Neural cell (in vitro differentiated cells): ENCODE measurements at regions not wholly inside any gene's neighbourhood (a gene's known extent, or its start where the extent isn't known, plus 50 kb on each side); places are given as distances from the start of the nearest gene placed in this dataset.

Experiments
- H2AFZ ChIP-seq: fragments of 200-600, 300-800 bp; sonication (generic), shearing (Covaris generic); 2 replicates; pipeline ENCODE4 v1.6.0; 2014; ENCODE audit warnings: low read depth, mild to moderate bottlenecking, antibody characterized with exemption, low read length, moderate library complexity
- H3F3A ChIP-seq: fragments of 200-600 bp; shearing (Covaris generic); 2 replicates; pipeline ENCODE4 v1.6.1; 2016; ENCODE audit warnings: mild to moderate bottlenecking, moderate library complexity, mixed read lengths, antibody characterized with exemption, low read length; ENCODE audit not compliant: insufficient read depth, poor library complexity, severe bottlenecking
- H3K27ac ChIP-seq: fragments of 200-600, 300-800 bp; sonication (generic), shearing (Covaris generic); 2 replicates; pipeline ENCODE4 v1.5.1; 2014; ENCODE audit warnings: mild to moderate bottlenecking, low read length, moderate library complexity
- H3K27me3 ChIP-seq: fragments of 300-800, 200-600 bp; sonication (generic), shearing (Covaris generic); 2 replicates; pipeline ENCODE4 v1.6.0; 2014; ENCODE audit warnings: mild to moderate bottlenecking, low read depth, low read length, moderate library complexity; ENCODE audit not compliant: insufficient read depth
- H3K36me3 ChIP-seq: fragments of 300-800, 200-600 bp; sonication (generic), shearing (Covaris generic); 2 replicates; pipeline ENCODE4 v1.5.1; 2014; ENCODE audit warnings: mild to moderate bottlenecking, antibody characterized with exemption, low read length, moderate library complexity; ENCODE audit not compliant: insufficient read depth
- H3K4me2 ChIP-seq: fragments of 300-800, 200-600 bp; sonication (generic), shearing (Covaris generic); 2 replicates; pipeline ENCODE4 v1.6.0; 2014; ENCODE audit warnings: mild to moderate bottlenecking, low read length
- H3K4me3 ChIP-seq: fragments of 300-800, 200-600 bp; sonication (generic), shearing (Covaris generic); 2 replicates; pipeline ENCODE4 v1.5.1; 2014; ENCODE audit warnings: mild to moderate bottlenecking, low read length, moderate library complexity
- H3K79me2 ChIP-seq: fragments of 200-600 bp; shearing (Covaris generic); replicated peaks from 2 replicates; pipeline ENCODE4 v1.6.0; 2014; ENCODE audit warnings: mild to moderate bottlenecking, low read length, moderate library complexity; ENCODE audit not compliant: insufficient read depth
- H3K9ac ChIP-seq: fragments of 300-800, 200-600 bp; sonication (generic), shearing (Covaris generic); 2 replicates; pipeline ENCODE4 v1.6.1; 2016; ENCODE audit warnings: mild to moderate bottlenecking, low read length, mixed read lengths
- H3K9me2 ChIP-seq: fragments of 200-600 bp; shearing (Covaris generic); 2 replicates; pipeline ENCODE4 v1.6.1; 2016; ENCODE audit warnings: mild to moderate bottlenecking, low read length, mixed read lengths; ENCODE audit not compliant: insufficient read depth
- H3K9me3 ChIP-seq: fragments of 200-600, 300-800 bp; sonication (generic), shearing (Covaris generic); 2 replicates; pipeline ENCODE4 v1.6.1; 2016; ENCODE audit warnings: mild to moderate bottlenecking, mixed run types, low read length, moderate library complexity, mixed read lengths
- H4K20me1 ChIP-seq: fragments of 200-600 bp; shearing (Covaris generic); 2 replicates; pipeline ENCODE4 v1.6.1; 2016; ENCODE audit warnings: mild to moderate bottlenecking, mixed run types; ENCODE audit not compliant: insufficient read depth
- CTCF ChIP-seq: fragments of 450-650 bp; IDR thresholded peaks from 2 replicates; pipeline ENCODE4 v1.5.1; 2014; ENCODE audit warnings: antibody characterized with exemption, mild to moderate bottlenecking, moderate library complexity; ENCODE audit not compliant: poor library complexity, severe bottlenecking
- EP300 ChIP-seq: fragments of 450-650 bp; conservative IDR thresholded peaks from 2 replicates; pipeline ENCODE4 v1.6.1; 2014; ENCODE audit warnings: antibody characterized with exemption, mild to moderate bottlenecking, moderate library complexity; ENCODE audit not compliant: poor library complexity, severe bottlenecking
- EZH2 ChIP-seq: fragments of 200-600, 300-800 bp; shearing (Covaris generic), sonication (generic); IDR thresholded peaks from 2 replicates; pipeline ENCODE4 v1.6.1; 2014; ENCODE audit warnings: antibody characterized with exemption, low read length, borderline replicate concordance, mild to moderate bottlenecking; ENCODE audit not compliant: insufficient read depth, poor library complexity, severe bottlenecking
- MXI1 ChIP-seq: fragments of 450-650 bp; conservative IDR thresholded peaks from 2 replicates; pipeline ENCODE4 v1.6.1; 2014; ENCODE audit warnings: antibody characterized with exemption, mild to moderate bottlenecking; ENCODE audit not compliant: poor library complexity, severe bottlenecking
- POLR2AphosphoS5 ChIP-seq: IDR thresholded peaks from 2 replicates; pipeline ENCODE4 v1.6.1; 2012
- RAD21 ChIP-seq: fragments of 450-650 bp; conservative IDR thresholded peaks from 2 replicates; pipeline ENCODE4 v1.6.1; 2014; ENCODE audit warnings: antibody characterized with exemption, mild to moderate bottlenecking, moderate library complexity
- REST ChIP-seq: IDR thresholded peaks from 2 replicates; pipeline ENCODE4 v1.6.1; 2012; ENCODE audit warnings: borderline replicate concordance
- SMC3 ChIP-seq: fragments of 450-650 bp; conservative IDR thresholded peaks from 2 replicates; pipeline ENCODE4 v1.6.1; 2014; ENCODE audit warnings: antibody characterized with exemption, mild to moderate bottlenecking, moderate library complexity; ENCODE audit not compliant: poor library complexity
- TAF1 ChIP-seq: IDR thresholded peaks from 2 replicates; pipeline ENCODE4 v1.6.1; 2012; ENCODE audit warnings: low read depth

- Histone ChIP-seq H3K79me2 (no peaks in the 10 kb centered on the region), H3K4me2 (no peak overlapping the region), H3K27ac (peak overlapping the region; percentile 10), H3F3A (no peaks in the 10 kb centered on the region), H4K20me1 (no peaks in the 10 kb centered on the region), H2AFZ (no peak overlapping the region), H3K9me2 (no peaks in the 10 kb centered on the region), H3K9me3 (no peaks in the 10 kb centered on the region), H3K4me3 (no peak overlapping the region), H3K36me3 (no peaks in the 10 kb centered on the region), H3K27me3 (no peaks in the 10 kb centered on the region), H3K9ac (peak overlapping the region; percentile 22)
- TF ChIP-seq POLR2AphosphoS5 = peak; percentile 15
- no peak for TF ChIP-seq EZH2
Measured at GRCh38 chr3:29176501-29176900, 104.4 kb upstream of the RBMS3 start.

- Histone ChIP-seq H3F3A (no peaks in the 10 kb centered on the region), H4K20me1 (no peaks in the 10 kb centered on the region), H3K27me3 (no peaks in the 10 kb centered on the region), H2AFZ (no peak overlapping the region), H3K79me2 (no peaks in the 10 kb centered on the region), H3K9me2 (no peaks in the 10 kb centered on the region), H3K9ac (no peak overlapping the region), H3K4me3 (no peak overlapping the region), H3K9me3 (no peaks in the 10 kb centered on the region), H3K4me2 (no peak overlapping the region), H3K36me3 (no peaks in the 10 kb centered on the region), H3K27ac (no peak overlapping the region)
- TF ChIP-seq EZH2 (no peak), MXI1 (no peak), REST (no peak), POLR2AphosphoS5 (no peak), SMC3 (no peak), RAD21 (no peak), EP300 (no peak), TAF1 (no peak), CTCF (no peak)
Measured at GRCh38 chr3:29178809-29179793, 101.8 kb upstream of the RBMS3 start.
